Ureter (tissue), 1 donor: ENCODE measurements at regions not wholly inside any gene's neighbourhood (a gene's known extent, or its start where the extent isn't known, plus 50 kb on each side); places are given as distances from the start of the nearest gene placed in this dataset.
A peak's percentile ranks its signal among the peaks of the same experiment; 100 is the strongest.

Source experiments
- DNase-seq: peaks from one replicate; pipeline ENCODE4 v3.0.0-alpha.2; 2020; ENCODE audit warnings: low spot score
- donor health status: DM: yes; HTN: yes; CAD: no.

DNA sequence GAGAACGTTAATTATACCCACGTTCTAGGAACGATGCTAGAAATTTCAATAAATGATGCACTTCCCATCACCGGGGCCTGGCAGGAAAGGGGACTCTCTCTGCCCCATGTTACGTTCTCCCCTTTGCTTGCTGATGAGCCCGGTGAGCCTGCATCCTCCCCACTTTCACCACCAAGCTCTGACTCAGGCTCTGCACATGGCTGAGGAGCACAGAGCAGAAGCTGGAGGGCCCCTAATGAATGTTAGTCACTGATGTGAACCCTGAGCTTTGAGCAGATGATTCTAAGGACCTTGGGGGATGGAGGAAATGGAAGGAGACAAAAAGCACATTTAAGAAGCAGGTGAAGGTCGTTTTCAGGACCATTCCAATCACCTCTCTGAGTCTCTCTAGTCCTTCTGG is 468.2 kb upstream of the ARID1B start:
- no peak for DNase-seq

DNA sequence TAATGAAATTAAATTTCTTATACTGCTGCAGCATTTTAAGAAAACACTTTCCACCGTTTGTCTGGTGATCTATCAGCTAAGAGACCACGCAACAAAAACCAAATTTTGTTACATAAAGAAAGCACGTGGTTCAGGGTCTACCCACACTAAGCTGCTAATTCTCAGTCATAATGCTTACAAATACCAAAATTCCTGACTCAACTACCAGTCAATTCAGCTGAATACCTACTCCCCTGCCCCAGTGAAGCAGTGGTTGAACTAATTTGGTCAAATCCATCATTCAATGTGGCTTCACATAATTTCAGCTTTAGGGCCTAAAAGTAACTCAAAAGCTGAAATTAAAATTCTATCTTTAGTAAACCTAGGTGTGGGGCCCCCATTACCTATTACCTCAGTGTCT is 468.6 kb upstream of the ARID1B start:
- no peak for DNase-seq

DNA sequence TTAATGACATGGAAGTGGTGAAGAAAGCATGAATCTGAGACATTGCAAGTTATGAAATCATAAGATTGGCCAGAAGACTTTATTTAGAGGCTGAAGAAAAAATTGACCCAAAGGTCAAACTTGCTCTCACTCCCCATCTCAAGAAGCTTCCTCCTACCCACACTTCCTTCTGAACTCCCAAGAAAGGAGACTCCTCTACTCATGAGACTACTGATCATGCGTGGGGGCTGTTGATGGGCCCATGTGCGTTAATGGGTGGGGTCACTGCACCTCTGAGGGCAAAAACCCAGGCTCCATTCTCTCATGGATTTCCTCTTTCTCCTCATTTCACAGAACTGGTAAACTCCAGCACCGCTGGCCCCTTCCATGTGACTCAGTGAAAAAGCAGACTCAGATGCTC is 470.6 kb upstream of the ARID1B start:
- DNase-seq, result no peak

GRCh38 chr6:156283091-156283490 is 494.1 kb upstream of the ARID1B start:
- no peak for DNase-seq

- DNase-seq, result no peak
Measured at GRCh38 chr6:156282087-156282486, 495.1 kb upstream of the ARID1B start.

DNA sequence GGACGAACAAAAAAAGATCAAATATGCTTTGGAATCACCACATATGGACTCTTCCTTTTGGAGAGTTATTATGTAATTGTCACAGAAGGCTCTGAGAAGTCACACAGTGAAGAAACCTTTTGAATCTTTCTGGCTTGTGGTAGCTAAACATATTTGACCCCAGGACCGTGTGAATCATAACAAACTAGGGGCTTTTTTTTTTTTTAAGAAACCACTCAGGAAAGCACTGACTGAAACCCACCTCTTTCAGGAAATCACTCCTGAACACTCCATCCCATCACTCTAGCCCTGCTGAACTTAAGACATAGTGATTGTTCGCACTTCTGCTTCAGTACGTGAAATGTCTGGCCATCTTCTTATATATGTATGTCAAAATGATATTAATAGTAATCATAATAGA is 495.9 kb upstream of the ARID1B start:
- no peak for DNase-seq

DNA sequence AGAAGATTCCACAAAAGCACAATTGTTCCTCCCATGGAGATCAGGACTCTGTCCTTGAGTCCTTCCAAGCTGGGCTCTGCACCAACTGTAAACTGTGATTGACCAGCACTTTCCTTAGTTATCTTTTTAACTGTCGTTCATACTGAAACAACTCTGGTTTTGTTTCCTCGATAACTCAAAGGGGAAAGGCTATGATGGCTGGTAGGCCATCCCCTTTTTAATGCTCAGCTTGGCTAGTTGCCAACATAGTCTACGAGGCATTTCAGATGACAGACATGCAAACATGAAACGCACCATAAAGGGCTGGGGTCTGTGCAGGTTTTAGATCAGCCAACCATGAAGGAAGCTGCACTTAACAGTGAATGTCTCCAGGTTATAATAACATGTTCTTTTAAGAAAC is 497.1 kb upstream of the ARID1B start:
- no peak for DNase-seq

DNA sequence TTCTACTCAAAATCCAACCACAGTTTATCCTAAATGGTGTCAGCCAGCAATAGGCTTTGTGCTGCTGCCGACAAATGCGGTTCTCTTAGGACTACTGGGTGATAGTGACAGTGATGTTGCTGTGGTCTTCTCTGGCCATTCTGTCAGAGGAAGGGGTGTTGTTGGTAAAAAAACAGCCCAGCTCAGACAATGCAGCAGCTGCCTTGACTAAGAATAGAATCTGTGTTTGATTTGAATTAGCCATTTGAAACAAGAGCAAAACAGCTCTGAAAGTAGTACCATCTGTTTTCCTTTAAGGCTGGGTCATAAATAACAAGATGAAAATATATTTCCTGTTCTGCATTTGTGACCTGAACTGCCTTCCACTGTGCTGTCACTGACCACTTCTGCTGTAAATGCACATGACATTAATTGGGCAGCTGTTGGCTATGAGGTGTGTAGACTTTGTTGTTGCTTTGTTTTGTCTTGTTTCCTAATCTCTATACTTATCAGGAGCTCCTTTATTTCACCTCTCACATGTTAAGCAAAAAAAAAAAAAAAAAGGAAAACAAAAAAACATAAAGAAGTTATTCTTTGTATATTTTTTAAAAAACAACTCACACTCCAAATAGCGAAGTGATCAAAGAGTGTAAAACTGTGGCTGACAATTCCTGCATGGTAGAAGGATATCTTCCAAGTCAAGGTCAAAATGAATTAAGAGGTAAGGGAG is 497.8 kb upstream of the ARID1B start:
- DNase-seq, result no peak

- no peak for DNase-seq
Measured at GRCh38 chr6:156273065-156273711, 504.0 kb upstream of the ARID1B start.

- no peak for DNase-seq
Measured at GRCh38 chr6:156269751-156270369, 507.3 kb upstream of the ARID1B start.

DNA sequence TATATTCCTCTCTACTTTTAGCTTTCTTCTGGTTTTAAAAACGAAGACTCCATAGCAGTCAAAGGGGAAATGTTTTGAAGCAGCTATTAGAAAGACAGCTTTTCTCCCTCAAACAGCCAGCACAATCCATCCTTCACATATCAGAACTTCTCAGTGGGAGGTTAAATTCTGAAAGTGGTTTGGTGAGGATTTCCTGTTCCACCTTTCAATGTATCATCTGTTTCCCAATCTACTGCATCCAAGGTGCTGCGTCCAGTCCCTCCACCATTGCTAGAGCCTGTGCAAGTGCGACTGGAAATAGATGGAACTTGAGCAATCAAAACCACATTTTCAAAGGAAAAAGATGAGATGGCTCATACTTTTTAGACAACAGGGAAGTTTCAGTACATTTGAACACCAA is 508.3 kb upstream of the ARID1B start:
- no peak for DNase-seq

- peak; percentile 72 for DNase-seq
Measured at GRCh38 chr6:156262014-156262413, 515.2 kb upstream of the ARID1B start.

DNA sequence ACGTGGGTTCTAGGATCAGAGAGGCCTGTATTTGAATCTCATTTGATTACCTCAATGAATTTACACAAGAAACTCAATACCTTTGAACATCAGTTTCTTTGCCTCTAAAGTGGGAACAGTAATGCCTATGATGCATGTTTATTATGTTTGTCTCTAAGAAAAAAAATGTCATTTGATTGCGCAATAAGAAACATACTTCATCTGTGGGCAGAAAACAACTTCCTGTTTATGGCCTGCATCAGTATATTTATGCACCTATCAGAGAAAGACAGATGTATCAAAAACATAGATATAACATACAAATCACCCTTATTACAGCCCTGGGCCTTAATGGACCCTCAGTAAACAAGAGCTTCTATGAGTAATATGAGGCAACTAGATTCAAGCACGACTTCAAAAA is 516.4 kb upstream of the ARID1B start:
- no peak for DNase-seq

- DNase-seq, result no peak
Measured at GRCh38 chr6:156258981-156259380, 518.2 kb upstream of the ARID1B start.

DNA sequence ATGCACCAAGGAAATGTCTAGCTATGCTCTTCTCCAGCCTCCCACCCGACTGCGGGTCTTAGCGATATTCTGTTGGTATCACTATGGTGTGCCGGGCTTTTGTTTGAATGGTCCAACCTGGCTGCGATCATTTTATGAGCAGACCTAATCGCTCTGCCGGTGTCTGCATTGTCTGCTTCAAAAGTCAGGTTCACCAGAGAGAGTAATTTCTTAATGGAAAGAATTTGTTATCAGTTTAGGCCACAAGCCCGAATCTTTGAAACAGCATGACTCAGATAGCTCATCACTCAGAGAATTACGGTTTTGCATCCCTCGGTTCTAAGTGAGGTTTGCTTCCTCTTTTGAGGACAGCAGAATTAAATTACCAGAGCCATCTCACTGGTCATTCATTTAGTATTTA is 521.0 kb upstream of the ARID1B start:
- no peak for DNase-seq

GRCh38 chr6:156254240-156254639 is 522.9 kb upstream of the ARID1B start:
- DNase-seq, result no peak

DNA sequence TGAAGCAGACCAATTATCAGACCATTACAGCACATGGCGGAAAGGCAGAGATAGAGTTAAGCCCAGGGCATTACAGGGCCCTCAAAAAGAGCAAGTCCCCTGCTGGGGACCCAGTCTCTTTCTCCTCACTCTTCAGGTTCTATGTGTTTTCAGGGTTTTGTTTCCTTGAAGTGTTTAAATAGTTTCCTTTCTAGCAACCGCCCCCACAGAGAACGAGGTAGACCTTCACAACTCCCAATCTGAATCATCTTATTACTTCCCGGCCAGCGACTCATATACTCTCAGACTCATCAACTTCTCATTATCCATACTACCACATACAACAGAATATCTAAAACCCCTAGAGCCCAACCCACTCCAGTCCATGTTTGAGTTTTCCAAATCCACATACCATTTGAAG is 526.6 kb upstream of the ARID1B start:
- no peak for DNase-seq

DNA sequence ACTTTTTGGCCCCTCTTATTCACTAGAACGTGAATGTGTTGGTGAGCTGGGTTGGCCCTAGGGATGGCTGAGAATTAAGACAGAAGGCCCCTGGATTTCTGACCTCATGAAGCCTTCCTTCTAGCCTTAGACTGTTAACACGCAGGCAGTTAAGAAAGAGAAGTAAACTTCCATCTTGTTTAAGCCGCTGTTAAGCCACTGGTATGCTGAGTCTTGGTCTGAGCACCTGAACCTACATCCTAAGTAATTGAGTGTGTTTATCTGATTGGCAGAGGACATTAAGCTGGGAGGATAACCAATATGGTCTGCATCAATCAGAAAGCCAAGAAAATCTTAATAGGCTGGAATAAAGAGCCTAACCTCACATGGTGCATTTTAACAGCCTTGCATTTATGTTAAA is 535.0 kb upstream of the ARID1B start:
- no peak for DNase-seq

GRCh38 chr6:156231026-156231765 is 546.0 kb upstream of the ARID1B start:
- DNase-seq, result no peak

DNA sequence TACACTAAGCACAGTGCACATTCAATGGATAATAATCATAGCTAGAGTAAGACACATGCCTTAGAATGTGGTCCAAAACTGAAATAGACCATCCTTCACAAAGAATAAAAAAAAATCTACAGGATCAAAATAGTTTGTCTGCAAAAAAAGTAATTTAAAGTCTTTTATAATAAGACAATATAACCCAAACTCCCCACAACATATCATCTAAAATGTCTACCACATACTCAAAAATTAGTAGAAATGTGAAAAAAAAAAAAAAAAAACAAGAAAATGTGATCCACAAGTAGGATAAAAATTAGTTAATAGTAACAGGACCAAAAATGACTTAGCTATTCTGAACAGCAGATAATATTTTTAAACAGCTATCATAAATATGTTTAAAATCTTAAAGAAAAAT is 557.2 kb upstream of the ARID1B start:
- DNase-seq, result no peak

GRCh38 chr6:156205678-156206077 is 571.5 kb upstream of the ARID1B start:
- DNase-seq, result no peak

DNA sequence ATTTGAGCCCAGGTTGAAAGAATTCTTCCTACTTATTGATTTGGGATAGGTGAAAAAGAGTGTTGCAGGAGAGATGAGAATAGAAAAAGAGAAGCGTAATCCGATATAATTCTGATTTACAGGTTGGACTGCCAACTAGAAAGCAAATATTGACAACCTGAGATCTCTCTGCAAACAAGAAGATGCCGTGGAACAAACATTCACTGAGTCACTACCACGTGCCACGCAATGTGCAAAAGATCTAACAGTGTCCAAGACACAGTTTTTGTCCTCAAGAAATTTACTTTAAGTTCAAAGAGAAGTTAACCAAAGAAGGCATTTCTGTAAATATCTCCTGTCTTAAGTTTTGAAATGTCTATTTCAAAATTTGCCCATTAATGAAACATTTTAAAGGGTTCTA is 578.0 kb upstream of the ARID1B start:
- DNase-seq, result no peak

- no peak for DNase-seq
Measured at GRCh38 chr6:156197513-156197912, 579.7 kb upstream of the ARID1B start.
